K562 (cell line): ENCODE measurements at regions not wholly inside any gene's neighbourhood (a gene's known extent, or its start where the extent isn't known, plus 50 kb on each side); places are given as distances from the start of the nearest gene placed in this dataset.

Experiments used
- ATAC-seq: fragments of 200-7000 bp; cut with Tn5 transposase; 3 replicates; pipeline ENCODE4 v1.9.1; 2020; ENCODE audit warnings: moderate library complexity
- BruUV-seq: library from RNA; stranded (reverse); fragments of 400-500 nt; replicated peaks from 2 replicates; lab custom pipeline; 2021; lab: Mats Ljungman, UMichigan
- CTCF ChIA-PET: fragments of 300-600 bp; formaldehyde crosslinking; extraction: SDS; loops from one replicate; lab custom pipeline; 2021; ENCODE audit warnings: low intra/inter-chr PET ratio; lab: Yijun Ruan, JAX
- POLR2A ChIA-PET: fragments of 300-600, 350-650 bp; sonication (Branson Sonifier 250); formaldehyde crosslinking; extraction: SDS; loops from one replicate; lab custom pipeline; 2021; ENCODE audit warnings: antibody characterized with exemption, inconsistent platforms; lab: Yijun Ruan, JAX
- DNase-seq, 4 experiments: peaks; one replicate each; pipeline versions ENCODE4 v3.0.0 to v3.0.0-alpha.2; 2011 to 2018; ENCODE audit warnings: low spot score in 3 of 4, mixed read lengths in 3 of 4; ENCODE audit errors: extremely low read depth in 1 of 4
- FAIRE-seq: peaks from 2 replicates; lab custom pipeline; 2011; peaks lifted over from hg19 to GRCh38; lab: Jason Lieb, UNC
- H2AFZ ChIP-seq: 2 replicates; pipeline ENCODE4 v1.6.0; 2011; ENCODE audit warnings: low read depth, low read length, control low read depth, inconsistent platforms
- H3K27ac ChIP-seq: fragments of 200-600 bp; 3 replicates; pipeline ENCODE4 v1.8.0; 2011; ENCODE audit warnings: low read depth, mild to moderate bottlenecking, control low read depth, inconsistent platforms, low read length, moderate library complexity, mixed read lengths; ENCODE audit errors: extremely low read depth
- H3K27me3 ChIP-seq, 2 experiments: fragments of 300-600 bp in 1 of 2; 2 replicates in 1 of 2; 3 replicates in 1 of 2; pipeline versions ENCODE4 v1.6.0 to v1.8.0; 2011; ENCODE audit warnings: inconsistent platforms in 2 of 2, low read length in 2 of 2, mild to moderate bottlenecking in 1 of 2, mixed read lengths in 1 of 2, moderate library complexity in 1 of 2; ENCODE audit not compliant: control insufficient read depth in 2 of 2, insufficient read depth in 2 of 2
- H3K36me3 ChIP-seq: fragments of 300-600 bp; 3 replicates; pipeline ENCODE4 v1.8.0; 2011; ENCODE audit warnings: mild to moderate bottlenecking, low read length, inconsistent platforms; ENCODE audit not compliant: control insufficient read depth, insufficient read depth
- H3K4me1 ChIP-seq, 2 experiments: fragments of 200-600 bp in 1 of 2; replicated peaks in 1 of 2; 2 replicates in 1 of 2; 3 replicates in 1 of 2; pipeline versions ENCODE4 v1.5.1 to v1.8.0; 2011; ENCODE audit warnings: inconsistent platforms in 2 of 2, low read length in 2 of 2, mild to moderate bottlenecking in 1 of 2, mixed read lengths in 1 of 2, moderate library complexity in 1 of 2; ENCODE audit not compliant: control insufficient read depth in 2 of 2, insufficient read depth in 2 of 2
- H3K4me2 ChIP-seq: 2 replicates; pipeline ENCODE4 v1.6.1; 2011; ENCODE audit warnings: low read length, control low read depth, inconsistent platforms, mixed read lengths; ENCODE audit not compliant: insufficient read depth
- H3K4me3 ChIP-seq: fragments of 200-600 bp; sonication (generic), shearing (Covaris generic); 2 replicates; pipeline ENCODE4 v1.5.1; 2016; ENCODE audit warnings: control low read depth, inconsistent platforms
- H3K79me2 ChIP-seq: fragments of 200-600 bp; 3 replicates; pipeline ENCODE4 v1.8.0; 2011; ENCODE audit warnings: low read length, inconsistent platforms; ENCODE audit not compliant: control insufficient read depth, insufficient read depth
- H3K9ac ChIP-seq, 2 experiments: 2 replicates each; pipeline versions ENCODE4 v1.6.0 to v1.6.1; 2011; ENCODE audit warnings: low read depth in 2 of 2, low read length in 2 of 2, control low read depth in 1 of 2, inconsistent platforms in 1 of 2, mild to moderate bottlenecking in 1 of 2, mixed read lengths in 1 of 2; ENCODE audit not compliant: insufficient read depth in 1 of 2
- H3K9me1 ChIP-seq: one replicate; pipeline ENCODE4 v1.6.0; 2011; ENCODE audit warnings: inconsistent platforms, mild to moderate bottlenecking, low read length, moderate library complexity; ENCODE audit not compliant: control insufficient read depth, insufficient read depth
- H3K9me3 ChIP-seq: replicated peaks from 2 replicates; pipeline ENCODE4 v1.5.1; 2011; ENCODE audit warnings: low read depth, low read length, inconsistent platforms; ENCODE audit not compliant: control insufficient read depth, insufficient read depth
- H4K20me1 ChIP-seq: replicated peaks from 2 replicates; pipeline ENCODE4 v1.6.1; 2011; ENCODE audit warnings: low read length, inconsistent platforms, mixed read lengths; ENCODE audit not compliant: control insufficient read depth, insufficient read depth
- ATF7 ChIP-seq: fragments of 450-650 bp; IDR thresholded peaks from 2 replicates; pipeline ENCODE4 v1.7.1; 2014; ENCODE audit warnings: mild to moderate bottlenecking, moderate library complexity
- CBFA2T3 ChIP-seq: fragments of 450-650 bp; IDR thresholded peaks from 2 replicates; pipeline ENCODE4 v1.6.1; 2017
- CBX1 ChIP-seq: sonication (generic); IDR thresholded peaks from 2 replicates; pipeline ENCODE4 v1.6.1; 2016; ENCODE audit warnings: antibody characterized with exemption, low read depth, mild to moderate bottlenecking
- CBX3 ChIP-seq, 2 experiments: IDR thresholded peaks; 1 replicate in 1 of 2; 2 replicates in 1 of 2; pipeline ENCODE4 v1.6.1; 2012; ENCODE audit warnings: inconsistent platforms in 2 of 2, low read length in 2 of 2, borderline replicate concordance in 1 of 2, control low read depth in 1 of 2
- HMGN3 ChIP-seq: IDR thresholded peaks from 2 replicates; pipeline ENCODE4 v1.6.1; 2011; ENCODE audit warnings: borderline replicate concordance, low read depth, mild to moderate bottlenecking, mixed read lengths, low read length; ENCODE audit not compliant: insufficient read length; ENCODE audit errors: extremely low read depth
- MCM3 ChIP-seq: fragments of 450-650 bp; IDR thresholded peaks from 2 replicates; pipeline ENCODE4 v1.6.1; 2016
- MCM7 ChIP-seq, 2 experiments: fragments of 450-650 bp; IDR thresholded peaks; 2 replicates each; pipeline ENCODE4 v1.6.1; 2016 to 2018
- MEF2D ChIP-seq: conservative IDR thresholded peaks from 2 replicates; pipeline ENCODE4 v1.6.1; 2016; ENCODE audit warnings: low read depth, missing genetic modification characterization, missing compliant biosample characterization
- NFE2 ChIP-seq: IDR thresholded peaks from 2 replicates; pipeline ENCODE4 v1.6.1; 2014; ENCODE audit warnings: antibody characterized with exemption, low read depth
- PHB ChIP-seq: fragments of 250-450 bp; sonication (Bioruptor Pico); IDR thresholded peaks from 2 replicates; pipeline ENCODE4 v1.5.0; 2021
- SIRT6 ChIP-seq: IDR thresholded peaks from one replicate; pipeline ENCODE4 v1.6.1; 2012; ENCODE audit warnings: low read depth, mild to moderate bottlenecking, control low read depth, inconsistent platforms, low read length, moderate library complexity
- SMARCE1 ChIP-seq: fragments of 450-650 bp; IDR thresholded peaks from 2 replicates; pipeline ENCODE4 v1.7.1; 2016; ENCODE audit warnings: mild to moderate bottlenecking
- SP1 ChIP-seq: sonication (generic); formaldehyde crosslinking; IDR thresholded peaks from 2 replicates; pipeline ENCODE4 v1.8.1; 2022; ENCODE audit warnings: mild to moderate bottlenecking, missing genetic modification reagents
- TAF7 ChIP-seq: fragments of 450-650 bp; IDR thresholded peaks from 2 replicates; pipeline ENCODE4 v1.6.1; 2016; ENCODE audit warnings: missing genetic modification characterization, missing compliant biosample characterization
- ZBTB1 ChIP-seq: sonication (generic); formaldehyde crosslinking; IDR thresholded peaks from 2 replicates; pipeline ENCODE4 v1.8.1; 2023; ENCODE audit warnings: missing genetic modification reagents, low read depth, mild to moderate bottlenecking, borderline replicate concordance
- ZNF707 ChIP-seq: fragments of 250-450 bp; sonication (Bioruptor Pico); conservative IDR thresholded peaks from 2 replicates; pipeline ENCODE4 v1.8.0; 2022; ENCODE audit warnings: inconsistent platforms, mild to moderate bottlenecking, moderate library complexity
- ZNF830 ChIP-seq: fragments of 250-450 bp; sonication (Bioruptor Pico); IDR thresholded peaks from 2 replicates; pipeline ENCODE4 v1.5.0; 2021; ENCODE audit warnings: mild to moderate bottlenecking
- ZSCAN32 ChIP-seq: fragments of 450-650 bp; formaldehyde crosslinking; IDR thresholded peaks from 2 replicates; pipeline ENCODE4 v1.4.0; 2020; ENCODE audit warnings: mild to moderate bottlenecking, moderate library complexity
- whole genome bisulfite sequencing: fragments of 100-300 bp; shearing (Covaris generic); methylation state at CpG from one replicate; pipeline ENCODE4 v1.1.6; 2016; ENCODE audit warnings: low coverage, mixed read lengths; ENCODE audit not compliant: insufficient coverage; ENCODE audit errors: missing lambda C conversion rate; 5-methylcytosine and 5-hydroxymethylcytosine counted together
- in situ Hi-C: fragments of 300-500 bp; cut with MboI; formaldehyde crosslinking; loops from 4 replicates; pipeline ENCODE4 v1.15.0; 2018; ENCODE audit warnings: inconsistent platforms, mixed read lengths
- intact Hi-C: fragments of 100-400 bp; cut with micrococcal nuclease; formaldehyde crosslinking; loops from 2 replicates; pipeline ENCODE4 v1.14.2; 2022
- TF ChIP-seq, protein P1 (sequence below): fragments of 450-650 bp; formaldehyde crosslinking; conservative IDR thresholded peaks from 2 replicates; pipeline ENCODE4 v1.4.0; 2022; ENCODE audit warnings: mild to moderate bottlenecking, missing genetic modification characterization
- TF ChIP-seq, protein P2 (sequence below), 2 experiments: IDR thresholded peaks; 2 replicates each; pipeline ENCODE4 v1.6.1; 2011; ENCODE audit warnings: borderline replicate concordance in 1 of 2, control low read depth in 1 of 2, low read depth in 1 of 2, low read length in 1 of 2, mild to moderate bottlenecking in 1 of 2, mixed read lengths in 1 of 2, moderate library complexity in 1 of 2; ENCODE audit not compliant: insufficient read depth in 1 of 2, insufficient read length in 1 of 2, poor library complexity in 1 of 2, severe bottlenecking in 1 of 2; ENCODE audit errors: extremely low read depth in 1 of 2

- H3K27ac ChIP-seq = no peak overlapping the region
- no peaks in the 10 kb centered on the region for H3K36me3 ChIP-seq
- no TSS peak for BruUV-seq
- no peak for TF ChIP-seq ZBTB1 (CRISPR knock-in tag)
- no peak for TF ChIP-seq HMGN3
- no peak for TF ChIP-seq SIRT6
- no peak for TF ChIP-seq SMARCE1
- TF ChIP-seq CBFA2T3 = no peak
- TF ChIP-seq MEF2D (tag) = no peak
- TF ChIP-seq ATF7 = no peak
- TF ChIP-seq, protein P1, sequence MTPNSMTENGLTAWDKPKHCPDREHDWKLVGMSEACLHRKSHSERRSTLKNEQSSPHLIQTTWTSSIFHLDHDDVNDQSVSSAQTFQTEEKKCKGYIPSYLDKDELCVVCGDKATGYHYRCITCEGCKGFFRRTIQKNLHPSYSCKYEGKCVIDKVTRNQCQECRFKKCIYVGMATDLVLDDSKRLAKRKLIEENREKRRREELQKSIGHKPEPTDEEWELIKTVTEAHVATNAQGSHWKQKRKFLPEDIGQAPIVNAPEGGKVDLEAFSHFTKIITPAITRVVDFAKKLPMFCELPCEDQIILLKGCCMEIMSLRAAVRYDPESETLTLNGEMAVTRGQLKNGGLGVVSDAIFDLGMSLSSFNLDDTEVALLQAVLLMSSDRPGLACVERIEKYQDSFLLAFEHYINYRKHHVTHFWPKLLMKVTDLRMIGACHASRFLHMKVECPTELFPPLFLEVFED (CRISPR knock-in tag) = no peak
- TF ChIP-seq, protein P2, sequence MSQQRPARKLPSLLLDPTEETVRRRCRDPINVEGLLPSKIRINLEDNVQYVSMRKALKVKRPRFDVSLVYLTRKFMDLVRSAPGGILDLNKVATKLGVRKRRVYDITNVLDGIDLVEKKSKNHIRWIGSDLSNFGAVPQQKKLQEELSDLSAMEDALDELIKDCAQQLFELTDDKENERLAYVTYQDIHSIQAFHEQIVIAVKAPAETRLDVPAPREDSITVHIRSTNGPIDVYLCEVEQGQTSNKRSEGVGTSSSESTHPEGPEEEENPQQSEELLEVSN (IDR thresholded peaks at IDR 0.05; ENCODE audit: borderline replicate concordance in 1 of 2, extremely low read depth in 1 of 2, insufficient read depth in 1 of 2, insufficient read length in 1 of 2, low read depth in 1 of 2, low read length in 1 of 2, poor library complexity in 1 of 2, severe bottlenecking in 1 of 2) = no peak
- TF ChIP-seq ZSCAN32 (CRISPR knock-in tag) = no peak
- TF ChIP-seq CBX1 = no peak
- no peak for TF ChIP-seq CBX3 (IDR thresholded peaks at IDR 0.05; ENCODE audit: borderline replicate concordance in 1 of 2, low read length in 2 of 2)
- TF ChIP-seq ZNF707 (CRISPR knock-in tag) = no peak
- no peak for TF ChIP-seq MCM3
- no peak for TF ChIP-seq PHB (CRISPR knock-in tag)
- TF ChIP-seq MCM7 (IDR thresholded peaks at IDR 0.05) = no peak
- TF ChIP-seq SP1 (CRISPR knock-in tag) = no peak
- TF ChIP-seq ZNF830 (CRISPR knock-in tag) = no peak
- no peak for TF ChIP-seq TAF7 (tag)
- TF ChIP-seq NFE2 = no peak
- no peaks in the 10 kb centered on the region for H3K4me1 ChIP-seq
- POLR2A ChIA-PET = no interaction called here
- CTCF ChIA-PET = no interaction called here
- H3K27me3 ChIP-seq = no peaks in the 10 kb centered on the region; a peak in 1 of 5 replicates
- WGBS = 4% methylated on average over 4 of the region's 4 CpGs
- H2AFZ ChIP-seq = no peak overlapping the region
- H3K4me2 ChIP-seq = no peak overlapping the region
- no peak overlapping the region for H3K9ac ChIP-seq
- no peaks in the 10 kb centered on the region; the same call in 1 of the 2 replicates for H3K9me3 ChIP-seq
- intact Hi-C loops = no loop called here
- no peak for FAIRE-seq
- in situ Hi-C loops = no loop called here
- no peak for ATAC-seq
- no peaks in the 10 kb centered on the region for H3K79me2 ChIP-seq
- H3K4me3 ChIP-seq = no peak overlapping the region
- no peaks in the 10 kb centered on the region for H4K20me1 ChIP-seq
- H3K9me1 ChIP-seq = no peaks in the 10 kb centered on the region
- DNase-seq = no peak
These were observed 497.2 kb upstream of the CDH5 start for GRCh38 chr16:65869261-65869660.
